ENCODE measurements at regions not wholly inside any gene's neighbourhood (a gene's known extent, or its start where the extent isn't known, plus 50 kb on each side); places are given as distances from the start of the nearest gene placed in this dataset.

DNA sequence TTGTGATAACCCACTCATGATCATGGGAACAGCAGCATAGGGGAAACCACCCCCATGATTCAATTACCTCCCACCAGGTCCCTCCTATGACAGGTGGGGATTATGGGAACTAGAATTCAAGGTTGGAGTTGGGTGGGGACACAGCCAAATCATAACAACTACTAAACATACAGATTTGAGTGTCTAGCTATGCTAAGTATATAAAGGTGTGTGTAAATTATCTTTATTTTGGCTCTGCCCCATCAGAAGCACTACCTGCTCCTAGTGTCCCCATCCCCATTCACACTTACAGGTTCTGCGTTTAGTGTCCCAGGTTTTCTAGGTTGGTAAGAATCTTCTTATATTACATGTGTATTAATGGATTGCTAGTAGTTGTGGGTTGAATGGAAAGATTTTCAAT, 464.7 kb downstream of the EPHA4 start (continued):
- TF ChIP-seq ZEB2 (tag by site-specific recombination; IDR thresholded peaks at IDR 0.05), result no peak

DNA sequence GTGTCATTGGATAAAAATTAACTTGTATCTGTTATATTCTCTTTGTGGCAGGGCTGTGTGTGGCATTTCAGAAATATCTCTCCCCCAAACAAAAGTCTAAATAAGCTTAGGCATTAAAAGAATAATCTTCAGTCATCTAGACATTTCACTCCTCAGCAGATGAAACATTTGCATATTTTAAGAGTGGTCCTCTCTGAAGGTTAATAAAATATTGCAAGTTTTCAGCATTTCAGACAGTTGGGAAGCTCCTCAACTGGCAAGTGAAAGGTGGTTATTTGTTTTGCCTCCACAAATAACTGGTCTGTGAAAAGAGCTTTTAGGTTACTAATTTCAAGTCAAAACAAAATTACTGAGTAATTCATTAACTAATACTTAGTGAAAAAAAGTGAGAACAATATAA, 462.6 kb downstream of the EPHA4 start:
- Histone ChIP-seq H3K9me3 (ENCODE audit: control insufficient read depth, insufficient read depth, low read depth, low read length) (no peaks in the 10 kb centered on the region), H3K4me1 (ENCODE audit: control insufficient read depth, insufficient read depth, low read length) (no peaks in the 10 kb centered on the region), H3K27ac (ENCODE audit: extremely low read depth, low read depth, low read length) (no peak overlapping the region), H3K4me3 (ENCODE audit: low read depth, low read length) (no peak overlapping the region), H3K36me3 (ENCODE audit: control insufficient read depth in 2 of 2, insufficient read depth in 1 of 2, low read length in 2 of 2) (no peaks in the 10 kb centered on the region)
- no peak for TF ChIP-seq ZNF324 (tag by site-specific recombination; IDR thresholded peaks at IDR 0.05)
- TF ChIP-seq ZNF560 (tag by site-specific recombination; IDR thresholded peaks at IDR 0.05; ENCODE audit: borderline replicate concordance), result no peak
- TF ChIP-seq GLI4 (tag by site-specific recombination; IDR thresholded peaks at IDR 0.05), result no peak
- no peak for TF ChIP-seq ZNF302 (tag by site-specific recombination; IDR thresholded peaks at IDR 0.05; ENCODE audit: low read depth)
- CTCF ChIA-PET, result no interaction called here
- POLR2A ChIA-PET, result interaction anchor here (0.6 kb wide), 1 partner anchor 1316 kb away, joined by 4 read pairs; no protein-coding TSS in a partner anchor

DNA sequence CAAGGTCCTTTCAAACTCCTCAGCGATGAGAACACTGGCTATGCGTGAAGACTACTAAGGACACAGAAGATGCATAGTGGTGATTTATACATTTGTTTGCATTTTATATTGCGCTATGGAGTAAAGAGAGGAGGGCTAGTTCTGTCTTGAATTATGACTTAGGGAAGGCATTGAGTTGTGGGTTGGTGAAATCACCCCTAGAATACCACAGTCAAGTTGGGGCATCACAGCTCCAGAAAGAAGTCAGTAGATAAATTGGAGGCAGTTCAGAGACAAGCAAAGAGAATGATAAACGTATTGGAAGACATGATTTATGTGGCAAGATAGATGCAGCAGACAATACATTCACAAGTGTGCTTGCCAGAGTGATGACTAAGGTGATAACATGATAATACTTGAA, 460.4 kb downstream of the EPHA4 start:
- no peaks in the 10 kb centered on the region for H3K4me1 ChIP-seq (ENCODE audit: control insufficient read depth, insufficient read depth, low read length)
- H3K9me3 ChIP-seq (ENCODE audit: control insufficient read depth, insufficient read depth, low read depth, low read length), result no peaks in the 10 kb centered on the region
- H3K27ac ChIP-seq (ENCODE audit: extremely low read depth, low read depth, low read length), result no peak overlapping the region
- TF ChIP-seq ZNF311 (tag by site-specific recombination; IDR thresholded peaks at IDR 0.05; ENCODE audit: borderline replicate concordance) (no peak), ZNF521 (tag by site-specific recombination; IDR thresholded peaks at IDR 0.05) (no peak)
- no peak overlapping the region for H3K4me3 ChIP-seq (ENCODE audit: low read depth, low read length)
- POLR2A ChIA-PET, result no interaction called here
- CTCF ChIA-PET, result no interaction called here
- no peaks in the 10 kb centered on the region for H3K36me3 ChIP-seq (ENCODE audit: control insufficient read depth in 2 of 2, insufficient read depth in 1 of 2, low read length in 2 of 2)

GRCh38 chr2:221112744-221113143, 459.4 kb downstream of the EPHA4 start:
- H3K27ac ChIP-seq (ENCODE audit: extremely low read depth, low read depth, low read length), result no peak overlapping the region
- no peak overlapping the region for H3K4me3 ChIP-seq (ENCODE audit: low read depth, low read length)
- H3K9me3 ChIP-seq (ENCODE audit: control insufficient read depth, insufficient read depth, low read depth, low read length), result no peaks in the 10 kb centered on the region
- no peaks in the 10 kb centered on the region for H3K4me1 ChIP-seq (ENCODE audit: control insufficient read depth, insufficient read depth, low read length)
- POLR2A ChIA-PET, result no interaction called here
- H3K36me3 ChIP-seq (ENCODE audit: control insufficient read depth in 2 of 2, insufficient read depth in 1 of 2, low read length in 2 of 2), result no peaks in the 10 kb centered on the region
- CTCF ChIA-PET, result no interaction called here
- no peak for TF ChIP-seq SP3 (tag by site-specific recombination; IDR thresholded peaks at IDR 0.05)
- no peak for TF ChIP-seq ZNF785 (tag by site-specific recombination; IDR thresholded peaks at IDR 0.05)
- no peak for TF ChIP-seq REPIN1 (tag by site-specific recombination; IDR thresholded peaks at IDR 0.05; ENCODE audit: low read depth)
- TF ChIP-seq, protein P1, sequence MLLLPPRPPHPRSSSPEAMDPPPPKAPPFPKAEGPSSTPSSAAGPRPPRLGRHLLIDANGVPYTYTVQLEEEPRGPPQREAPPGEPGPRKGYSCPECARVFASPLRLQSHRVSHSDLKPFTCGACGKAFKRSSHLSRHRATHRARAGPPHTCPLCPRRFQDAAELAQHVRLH (tag by site-specific recombination; IDR thresholded peaks at IDR 0.05), result no peak
- no peak for TF ChIP-seq PRDM4 (tag by site-specific recombination; IDR thresholded peaks at IDR 0.05)
- TF ChIP-seq ZNF660 (tag by site-specific recombination; IDR thresholded peaks at IDR 0.05), result no peak
- TF ChIP-seq ZNF623 (tag by site-specific recombination; IDR thresholded peaks at IDR 0.05), result no peak
- no peak for TF ChIP-seq ZNF670 (tag by site-specific recombination; IDR thresholded peaks at IDR 0.05; ENCODE audit: low read depth)
- TF ChIP-seq ZEB2 (tag by site-specific recombination; IDR thresholded peaks at IDR 0.05), result no peak
- TF ChIP-seq ZNF138 (tag by site-specific recombination; IDR thresholded peaks at IDR 0.05; ENCODE audit: borderline replicate concordance), result no peak
- no peak for TF ChIP-seq PRDM1 (tag by site-specific recombination; IDR thresholded peaks at IDR 0.05)
- TF ChIP-seq ZNF529 (tag by site-specific recombination; IDR thresholded peaks at IDR 0.05; ENCODE audit: insufficient replicate concordance), result no peak
- TF ChIP-seq, protein P2, sequence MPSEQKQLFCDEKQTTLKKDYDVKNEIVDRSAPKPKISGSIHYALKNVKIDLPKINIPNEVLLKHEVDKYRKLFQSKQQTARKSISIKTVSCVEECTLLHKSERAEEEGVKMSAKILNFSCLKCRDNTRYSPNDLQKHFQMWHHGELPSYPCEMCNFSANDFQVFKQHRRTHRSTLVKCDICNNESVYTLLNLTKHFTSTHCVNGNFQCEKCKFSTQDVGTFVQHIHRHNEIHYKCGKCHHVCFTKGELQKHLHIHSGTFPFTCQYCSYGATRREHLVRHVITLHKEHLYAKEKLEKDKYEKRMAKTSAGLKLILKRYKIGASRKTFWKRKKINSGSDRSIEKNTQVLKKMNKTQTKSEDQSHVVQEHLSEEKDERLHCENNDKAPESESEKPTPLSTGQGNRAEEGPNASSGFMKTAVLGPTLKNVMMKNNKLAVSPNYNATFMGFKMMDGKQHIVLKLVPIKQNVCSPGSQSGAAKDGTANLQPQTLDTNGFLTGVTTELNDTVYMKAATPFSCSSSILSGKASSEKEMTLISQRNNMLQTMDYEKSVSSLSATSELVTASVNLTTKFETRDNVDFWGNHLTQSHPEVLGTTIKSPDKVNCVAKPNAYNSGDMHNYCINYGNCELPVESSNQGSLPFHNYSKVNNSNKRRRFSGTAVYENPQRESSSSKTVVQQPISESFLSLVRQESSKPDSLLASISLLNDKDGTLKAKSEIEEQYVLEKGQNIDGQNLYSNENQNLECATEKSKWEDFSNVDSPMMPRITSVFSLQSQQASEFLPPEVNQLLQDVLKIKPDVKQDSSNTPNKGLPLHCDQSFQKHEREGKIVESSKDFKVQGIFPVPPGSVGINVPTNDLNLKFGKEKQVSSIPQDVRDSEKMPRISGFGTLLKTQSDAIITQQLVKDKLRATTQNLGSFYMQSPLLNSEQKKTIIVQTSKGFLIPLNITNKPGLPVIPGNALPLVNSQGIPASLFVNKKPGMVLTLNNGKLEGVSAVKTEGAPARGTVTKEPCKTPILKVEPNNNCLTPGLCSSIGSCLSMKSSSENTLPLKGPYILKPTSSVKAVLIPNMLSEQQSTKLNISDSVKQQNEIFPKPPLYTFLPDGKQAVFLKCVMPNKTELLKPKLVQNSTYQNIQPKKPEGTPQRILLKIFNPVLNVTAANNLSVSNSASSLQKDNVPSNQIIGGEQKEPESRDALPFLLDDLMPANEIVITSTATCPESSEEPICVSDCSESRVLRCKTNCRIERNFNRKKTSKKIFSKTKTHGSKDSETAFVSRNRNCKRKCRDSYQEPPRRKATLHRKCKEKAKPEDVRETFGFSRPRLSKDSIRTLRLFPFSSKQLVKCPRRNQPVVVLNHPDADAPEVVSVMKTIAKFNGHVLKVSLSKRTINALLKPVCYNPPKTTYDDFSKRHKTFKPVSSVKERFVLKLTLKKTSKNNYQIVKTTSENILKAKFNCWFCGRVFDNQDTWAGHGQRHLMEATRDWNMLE (tag by site-specific recombination; conservative IDR thresholded peaks at IDR 0.05; ENCODE audit: low read depth), result no peak
- TF ChIP-seq ZNF510 (tag by site-specific recombination; IDR thresholded peaks at IDR 0.05; ENCODE audit: insufficient replicate concordance), result no peak
- no peak for TF ChIP-seq ZBTB49 (tag by site-specific recombination; IDR thresholded peaks at IDR 0.05; ENCODE audit: low read depth)
